Endothelial cell (in vitro differentiated cells): ENCODE measurements at regions not wholly inside any gene's neighbourhood (a gene's known extent, or its start where the extent isn't known, plus 50 kb on each side); places are given as distances from the start of the nearest gene placed in this dataset.

Experiments
- DNase-seq: peaks from one replicate; pipeline ENCODE4 v3.0.0; 2021; ENCODE audit warnings: low spot score
- H3K27ac Mint-ChIP-seq: one replicate; pipeline ENCODE4 v1.8.0; 2021; ENCODE audit warnings: mixed read lengths, inconsistent platforms; ENCODE audit not compliant: unreplicated experiment
- H3K27me3 Mint-ChIP-seq: one replicate; pipeline ENCODE4 v1.8.0; 2021; ENCODE audit warnings: mild to moderate bottlenecking, moderate library complexity, mixed read lengths, inconsistent platforms; ENCODE audit not compliant: unreplicated experiment
- H3K36me3 Mint-ChIP-seq: one replicate; pipeline ENCODE4 v1.8.0; 2021; ENCODE audit warnings: mild to moderate bottlenecking, low read depth, mixed read lengths, inconsistent platforms; ENCODE audit not compliant: unreplicated experiment
- H3K4me1 Mint-ChIP-seq: one replicate; pipeline ENCODE4 v1.8.0; 2021; ENCODE audit warnings: mild to moderate bottlenecking, mixed read lengths, inconsistent platforms; ENCODE audit not compliant: unreplicated experiment
- H3K4me3 Mint-ChIP-seq: one replicate; pipeline ENCODE4 v1.8.0; 2021; ENCODE audit warnings: mild to moderate bottlenecking, mixed read lengths, inconsistent platforms; ENCODE audit not compliant: unreplicated experiment
- H3K9me3 Mint-ChIP-seq: one replicate; pipeline ENCODE4 v1.8.0; 2021; ENCODE audit warnings: mixed read lengths, inconsistent platforms; ENCODE audit not compliant: unreplicated experiment
- CTCF ChIP-seq: fragments of 200-600 bp; sonication (generic); IDR thresholded peaks from one replicate; pipeline ENCODE4 v1.5.0; 2021; ENCODE audit warnings: antibody characterized with exemption; ENCODE audit not compliant: unreplicated experiment

GRCh38 chr1:81577004-81577697, 223.6 kb upstream of the ADGRL2 start:
- Mint-ChIP-seq H3K4me3 (no peak overlapping the region), H3K4me1 (peaks cover 18% of the 10 kb centered on the region), H3K27ac (no peak overlapping the region)

GRCh38 chr1:81574408-81574807, 226.3 kb upstream of the ADGRL2 start:
- peaks cover 11% of the 10 kb centered on the region for H3K4me1 Mint-ChIP-seq
- H3K4me3 Mint-ChIP-seq = no peak overlapping the region
- no peak for TF ChIP-seq CTCF
- no peaks in the 10 kb centered on the region for H3K9me3 Mint-ChIP-seq
- no peaks in the 10 kb centered on the region for H3K27me3 Mint-ChIP-seq
- DNase-seq = no peak
- H3K36me3 Mint-ChIP-seq = no peaks in the 10 kb centered on the region
- no peak overlapping the region for H3K27ac Mint-ChIP-seq

More at GRCh38 chr1:81577004-81577697, 223.6 kb upstream of the ADGRL2 start:
- no peak for DNase-seq
- no peaks in the 10 kb centered on the region for H3K9me3 Mint-ChIP-seq
- H3K36me3 Mint-ChIP-seq = no peaks in the 10 kb centered on the region
- H3K27me3 Mint-ChIP-seq = no peaks in the 10 kb centered on the region
- no peak for TF ChIP-seq CTCF

- H3K4me3 Mint-ChIP-seq = no peak overlapping the region
- peaks cover 7% of the 10 kb centered on the region for H3K4me1 Mint-ChIP-seq
- H3K36me3 Mint-ChIP-seq = no peaks in the 10 kb centered on the region
- no peaks in the 10 kb centered on the region for H3K9me3 Mint-ChIP-seq
- DNase-seq = no peak
- TF ChIP-seq CTCF = no peak
- no peak overlapping the region for H3K27ac Mint-ChIP-seq
- no peaks in the 10 kb centered on the region for H3K27me3 Mint-ChIP-seq
Measured at GRCh38 chr1:81573458-81573857, 227.3 kb upstream of the ADGRL2 start.

- H3K4me1 Mint-ChIP-seq = peaks cover 3% of the 10 kb centered on the region
Measured at GRCh38 chr1:81571946-81572345, 228.8 kb upstream of the ADGRL2 start.

More at GRCh38 chr1:81571946-81572345, 228.8 kb upstream of the ADGRL2 start:
- DNase-seq = no peak
- TF ChIP-seq CTCF = no peak
- Mint-ChIP-seq H3K9me3 (no peaks in the 10 kb centered on the region), H3K27ac (no peak overlapping the region), H3K27me3 (no peaks in the 10 kb centered on the region), H3K36me3 (no peaks in the 10 kb centered on the region), H3K4me3 (no peak overlapping the region)
